Hepatocyte (in vitro differentiated cells): ENCODE measurements at regions not wholly inside any gene's neighbourhood (a gene's known extent, or its start where the extent isn't known, plus 50 kb on each side); places are given as distances from the start of the nearest gene placed in this dataset.

Experiments used
- DNase-seq: peaks from one replicate; pipeline ENCODE4 v3.0.0-alpha.2; 2016; ENCODE audit warnings: low spot score
- H2AFZ ChIP-seq: fragments of 200-600 bp; sonication (generic); 2 replicates; pipeline ENCODE4 v1.6.0; 2016; ENCODE audit warnings: antibody characterized with exemption, mild to moderate bottlenecking
- H3K27ac ChIP-seq: fragments of 200-600 bp; sonication (generic); 2 replicates; pipeline ENCODE4 v1.5.1; 2016; ENCODE audit warnings: mild to moderate bottlenecking
- H3K27me3 ChIP-seq: fragments of 200-600 bp; sonication (generic); 2 replicates; pipeline ENCODE4 v1.6.1; 2016
- H3K36me3 ChIP-seq: fragments of 200-600 bp; sonication (generic); replicated peaks from 2 replicates; pipeline ENCODE4 v1.5.1; 2016; ENCODE audit warnings: low read depth; ENCODE audit not compliant: insufficient read depth
- H3K4me1 ChIP-seq: fragments of 200-600 bp; sonication (generic); 2 replicates; pipeline ENCODE4 v1.5.1; 2016; ENCODE audit warnings: mild to moderate bottlenecking, moderate library complexity; ENCODE audit not compliant: insufficient read depth
- H3K4me2 ChIP-seq: fragments of 200-600 bp; sonication (generic); 2 replicates; pipeline ENCODE4 v1.6.0; 2016
- H3K4me3 ChIP-seq: fragments of 200-600 bp; sonication (generic); 2 replicates; pipeline ENCODE4 v1.5.1; 2016; ENCODE audit warnings: mild to moderate bottlenecking
- H3K79me2 ChIP-seq: fragments of 200-600 bp; sonication (generic); 2 replicates; pipeline ENCODE4 v1.6.0; 2017; ENCODE audit warnings: mild to moderate bottlenecking
- H3K9me2 ChIP-seq: fragments of 200-600 bp; sonication (generic); replicated peaks from 2 replicates; pipeline ENCODE4 v1.6.0; 2017; ENCODE audit warnings: mild to moderate bottlenecking; ENCODE audit not compliant: insufficient read depth
- H3K9me3 ChIP-seq: fragments of 200-600 bp; sonication (generic); 2 replicates; pipeline ENCODE4 v1.5.1; 2016; ENCODE audit warnings: low read depth, mild to moderate bottlenecking
- H4K20me1 ChIP-seq: fragments of 200-600 bp; sonication (generic); 2 replicates; pipeline ENCODE4 v1.6.0; 2016; ENCODE audit warnings: mild to moderate bottlenecking; ENCODE audit not compliant: insufficient read depth, poor library complexity, severe bottlenecking
- CTCF ChIP-seq: fragments of 200-600 bp; sonication (generic); IDR thresholded peaks from 2 replicates; pipeline ENCODE4 v1.5.1; 2016; ENCODE audit warnings: antibody characterized with exemption, mild to moderate bottlenecking; ENCODE audit not compliant: poor library complexity
- EZH2 ChIP-seq: fragments of 200-600 bp; sonication (generic); IDR thresholded peaks from 2 replicates; pipeline ENCODE4 v1.6.1; 2016; ENCODE audit warnings: antibody characterized with exemption, mild to moderate bottlenecking, borderline replicate concordance
- EZH2phosphoT487 ChIP-seq: fragments of 200-600 bp; sonication (generic); IDR thresholded peaks from one replicate; pipeline ENCODE4 v1.6.1; 2018; ENCODE audit warnings: antibody characterized with exemption, mild to moderate bottlenecking, low read depth, moderate library complexity; ENCODE audit not compliant: unreplicated experiment, severe bottlenecking
- WGBS: methylation state at CpG from one replicate; pipeline ENCODE4 v1.1.6; 2016; ENCODE audit warnings: low lambda C conversion rate; ENCODE audit errors: missing lambda C conversion rate; 5-methylcytosine and 5-hydroxymethylcytosine counted together

DNA sequence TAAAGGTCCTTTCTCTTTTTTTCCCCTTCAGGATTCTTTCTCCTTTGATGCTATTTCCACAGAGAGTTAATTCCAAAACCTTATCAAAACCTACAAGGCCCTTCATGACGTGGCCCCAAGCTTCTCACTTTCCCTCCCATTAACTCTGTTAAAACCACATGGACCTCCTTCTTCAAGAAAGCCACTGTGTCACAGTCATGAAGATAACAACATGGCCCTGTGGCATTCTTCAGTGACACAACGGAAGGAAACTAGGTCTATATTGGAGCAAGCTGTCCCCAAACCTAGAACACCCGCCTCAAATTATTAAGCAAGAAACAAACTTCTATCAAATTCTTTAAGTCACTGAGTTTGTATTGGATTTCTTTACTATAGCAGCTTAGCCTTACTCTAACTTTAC, 611.1 kb downstream of the NUF2 start:
- Histone ChIP-seq H2AFZ (no peak overlapping the region), H3K27ac (no peak overlapping the region), H3K27me3 (no peaks in the 10 kb centered on the region), H3K4me2 (no peak overlapping the region), H3K9me2 (no peaks in the 10 kb centered on the region), H4K20me1 (no peaks in the 10 kb centered on the region), H3K9me3 (no peaks in the 10 kb centered on the region), H3K79me2 (no peaks in the 10 kb centered on the region), H3K36me3 (no peaks in the 10 kb centered on the region), H3K4me3 (no peak overlapping the region), H3K4me1 (no peaks in the 10 kb centered on the region)
- no peak for DNase-seq
- whole genome bisulfite sequencing: 73% methylated on average over 3 of the region's 3 CpGs
- TF ChIP-seq CTCF: no peak
- TF ChIP-seq EZH2: no peak
- TF ChIP-seq EZH2phosphoT487: no peak

- WGBS: 40% methylated on average over 3 of the region's 3 CpGs
- H3K9me2 ChIP-seq: no peaks in the 10 kb centered on the region
- no peak overlapping the region for H3K27ac ChIP-seq
- no peaks in the 10 kb centered on the region for H3K4me1 ChIP-seq
- H2AFZ ChIP-seq: no peak overlapping the region
- no peak overlapping the region for H3K4me2 ChIP-seq
- TF ChIP-seq EZH2phosphoT487 (no peak), EZH2 (no peak), CTCF (no peak)
- no peaks in the 10 kb centered on the region for H3K36me3 ChIP-seq
- DNase-seq: no peak
- no peaks in the 10 kb centered on the region for H3K27me3 ChIP-seq
- no peak overlapping the region for H3K4me3 ChIP-seq
- no peaks in the 10 kb centered on the region for H3K79me2 ChIP-seq
- H4K20me1 ChIP-seq: no peaks in the 10 kb centered on the region
- no peaks in the 10 kb centered on the region for H3K9me3 ChIP-seq
These were observed 611.7 kb downstream of the NUF2 start for GRCh38 chr1:163933437-163933836.

GRCh38 chr1:163935738-163936374, 614.1 kb downstream of the NUF2 start:
- 83% methylated on average over 3 of the region's 3 CpGs for WGBS
- H3K27ac ChIP-seq: no peak overlapping the region
- H3K27me3 ChIP-seq: no peaks in the 10 kb centered on the region
- no peaks in the 10 kb centered on the region for H3K36me3 ChIP-seq
- H3K4me3 ChIP-seq: no peak overlapping the region
- H3K79me2 ChIP-seq: no peaks in the 10 kb centered on the region
- no peaks in the 10 kb centered on the region for H3K4me1 ChIP-seq
- H2AFZ ChIP-seq: no peak overlapping the region
- H4K20me1 ChIP-seq: no peaks in the 10 kb centered on the region
- no peaks in the 10 kb centered on the region for H3K9me2 ChIP-seq
- no peaks in the 10 kb centered on the region for H3K9me3 ChIP-seq
- H3K4me2 ChIP-seq: no peak overlapping the region
- TF ChIP-seq EZH2 (no peak), CTCF (no peak), EZH2phosphoT487 (no peak)
- DNase-seq: no peak
